ENCODE measurements at regions not wholly inside any gene's neighbourhood (a gene's known extent, or its start where the extent isn't known, plus 50 kb on each side); places are given as distances from the start of the nearest gene placed in this dataset.

DNA sequence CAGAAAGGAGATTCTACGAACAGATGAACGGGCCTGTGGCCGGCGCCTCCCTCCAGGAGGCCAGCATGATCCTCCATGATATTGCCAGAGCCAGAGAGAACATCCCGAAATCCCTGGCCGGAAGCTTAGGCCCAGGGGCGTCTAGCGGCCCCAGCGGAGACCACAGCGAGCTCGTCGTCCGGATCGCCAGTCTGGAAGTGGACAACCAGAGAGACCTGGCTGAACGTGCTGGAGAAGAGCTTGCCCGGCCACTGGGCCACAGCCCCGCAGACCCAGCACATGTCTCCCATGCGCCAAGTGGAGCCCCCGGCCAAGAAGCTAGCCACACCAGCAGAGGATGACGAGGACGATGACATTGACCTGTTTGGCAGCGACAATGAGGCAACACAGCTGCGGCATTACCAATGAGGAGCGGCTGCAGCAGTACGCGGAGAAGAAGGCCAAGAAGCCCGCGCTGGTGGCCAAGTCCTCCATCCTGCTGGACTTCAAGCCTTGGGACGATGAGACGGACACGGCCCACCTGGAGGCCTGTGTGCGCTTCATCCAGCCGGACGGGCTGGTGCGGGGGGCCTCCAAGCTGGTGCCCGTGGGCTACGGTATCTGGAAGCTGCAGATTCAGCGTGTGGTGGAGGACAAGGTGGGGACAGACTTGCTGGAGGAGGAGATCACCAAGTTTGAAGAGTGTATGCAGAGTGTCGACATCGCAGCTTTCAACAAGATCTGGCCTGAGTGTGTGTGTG, 78.8 kb upstream of the FRY start:
- TF ChIP-seq, protein P1, sequence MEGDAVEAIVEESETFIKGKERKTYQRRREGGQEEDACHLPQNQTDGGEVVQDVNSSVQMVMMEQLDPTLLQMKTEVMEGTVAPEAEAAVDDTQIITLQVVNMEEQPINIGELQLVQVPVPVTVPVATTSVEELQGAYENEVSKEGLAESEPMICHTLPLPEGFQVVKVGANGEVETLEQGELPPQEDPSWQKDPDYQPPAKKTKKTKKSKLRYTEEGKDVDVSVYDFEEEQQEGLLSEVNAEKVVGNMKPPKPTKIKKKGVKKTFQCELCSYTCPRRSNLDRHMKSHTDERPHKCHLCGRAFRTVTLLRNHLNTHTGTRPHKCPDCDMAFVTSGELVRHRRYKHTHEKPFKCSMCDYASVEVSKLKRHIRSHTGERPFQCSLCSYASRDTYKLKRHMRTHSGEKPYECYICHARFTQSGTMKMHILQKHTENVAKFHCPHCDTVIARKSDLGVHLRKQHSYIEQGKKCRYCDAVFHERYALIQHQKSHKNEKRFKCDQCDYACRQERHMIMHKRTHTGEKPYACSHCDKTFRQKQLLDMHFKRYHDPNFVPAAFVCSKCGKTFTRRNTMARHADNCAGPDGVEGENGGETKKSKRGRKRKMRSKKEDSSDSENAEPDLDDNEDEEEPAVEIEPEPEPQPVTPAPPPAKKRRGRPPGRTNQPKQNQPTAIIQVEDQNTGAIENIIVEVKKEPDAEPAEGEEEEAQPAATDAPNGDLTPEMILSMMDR (optimal IDR thresholded peaks at IDR 0.05 in 1 of 3, IDR thresholded peaks at IDR 0.05 in 1 of 3, conservative IDR thresholded peaks at IDR 0.05 in 1 of 3; ENCODE audit: extremely low read depth in 1 of 3, insufficient read depth in 2 of 3, low read length in 3 of 3) = no peak
- no peak for TF ChIP-seq EZH2 (IDR thresholded peaks at IDR 0.05; ENCODE audit: low read length)
